ENCODE measurements at regions not wholly inside any gene's neighbourhood (a gene's known extent, or its start where the extent isn't known, plus 50 kb on each side); places are given as distances from the start of the nearest gene placed in this dataset.

- TF ChIP-seq CTCF (IDR thresholded peaks at IDR 0.05; ENCODE audit: low read depth, low read length) = no peak
- no peak overlapping the region for H3K4me3 ChIP-seq (ENCODE audit: low read depth, low read length)
These were observed 109.6 kb downstream of the EFNB1 start for GRCh38 chrX:68938244-68939004.

- no peak for TF ChIP-seq CTCF (IDR thresholded peaks at IDR 0.05; ENCODE audit: low read depth, low read length)
- H3K4me3 ChIP-seq (ENCODE audit: low read depth, low read length) = no peak overlapping the region
These were observed 108.8 kb downstream of the EFNB1 start for GRCh38 chrX:68937581-68937980.

- no peak overlapping the region for H3K4me3 ChIP-seq (ENCODE audit: low read depth, low read length)
- no peak for TF ChIP-seq CTCF (IDR thresholded peaks at IDR 0.05; ENCODE audit: low read depth, low read length)
These were observed 107.8 kb downstream of the EFNB1 start for GRCh38 chrX:68936608-68937007.

GRCh38 chrX:68936126-68936525, 107.3 kb downstream of the EFNB1 start:
- TF ChIP-seq CTCF (IDR thresholded peaks at IDR 0.05; ENCODE audit: low read depth, low read length) = no peak
- H3K4me3 ChIP-seq (ENCODE audit: low read depth, low read length) = no peak overlapping the region

- no peak overlapping the region for H3K4me3 ChIP-seq (ENCODE audit: low read depth, low read length)
- no peak for TF ChIP-seq CTCF (IDR thresholded peaks at IDR 0.05; ENCODE audit: low read depth, low read length)
These were observed 106.5 kb downstream of the EFNB1 start for GRCh38 chrX:68935362-68935761.

GRCh38 chrX:68934922-68935321, 106.1 kb downstream of the EFNB1 start:
- TF ChIP-seq CTCF (IDR thresholded peaks at IDR 0.05; ENCODE audit: low read depth, low read length) = no peak
- no peak overlapping the region for H3K4me3 ChIP-seq (ENCODE audit: low read depth, low read length)

GRCh38 chrX:68934421-68934820, 105.6 kb downstream of the EFNB1 start:
- no peak overlapping the region for H3K4me3 ChIP-seq (ENCODE audit: low read depth, low read length)
- TF ChIP-seq CTCF (IDR thresholded peaks at IDR 0.05; ENCODE audit: low read depth, low read length) = no peak

Data from WI38 (cell line).